Suprapubic skin (tissue), 4 donors: ENCODE measurements at regions not wholly inside any gene's neighbourhood (a gene's known extent, or its start where the extent isn't known, plus 50 kb on each side); places are given as distances from the start of the nearest gene placed in this dataset.

Experiments used
- EP300 ChIP-seq: sonication (generic); formaldehyde crosslinking; IDR thresholded peaks from one replicate; pipeline ENCODE4 v1.6.1; 2017; ENCODE audit warnings: antibody characterized with exemption
- POLR2AphosphoS5 ChIP-seq, 3 donors: sonication (generic); formaldehyde crosslinking; IDR thresholded peaks; one replicate each; pipeline ENCODE4 v1.6.1; 2017; ENCODE audit warnings: antibody characterized with exemption in 3 of 3
- TF ChIP-seq, protein P1 (sequence below), 2 donors: fragments of 200-600 bp in 1 of 2; fragments of 450-650 bp in 1 of 2; sonication (generic) in 1 of 2; IDR thresholded peaks; one replicate each; pipeline ENCODE4 v1.5.1; 2016 to 2019; ENCODE audit warnings: antibody characterized with exemption in 2 of 2, mild to moderate bottlenecking in 1 of 2, moderate library complexity in 1 of 2

DNA sequence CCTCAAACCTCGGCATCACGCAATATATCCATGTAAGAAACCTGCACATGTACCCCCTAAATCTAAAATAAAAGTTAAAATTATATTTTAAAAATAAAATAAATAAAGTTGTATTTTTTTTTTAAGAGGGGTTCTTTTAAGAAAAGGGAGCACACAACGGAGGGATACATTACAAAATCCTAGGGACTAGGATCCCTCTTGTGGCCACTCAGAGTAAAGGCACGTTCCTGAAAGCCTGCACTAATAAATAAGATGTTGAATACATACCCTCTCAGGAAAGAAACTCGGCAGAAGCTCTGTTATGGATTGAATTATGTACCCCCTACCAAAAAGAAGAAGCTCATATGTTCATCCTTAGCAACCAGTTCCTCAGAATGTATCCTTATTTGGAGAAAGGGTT is 50.9 kb upstream of the PRDX4 start:
- TF ChIP-seq POLR2AphosphoS5 (IDR thresholded peaks at IDR 0.05) = no peak
- TF ChIP-seq, protein P1, sequence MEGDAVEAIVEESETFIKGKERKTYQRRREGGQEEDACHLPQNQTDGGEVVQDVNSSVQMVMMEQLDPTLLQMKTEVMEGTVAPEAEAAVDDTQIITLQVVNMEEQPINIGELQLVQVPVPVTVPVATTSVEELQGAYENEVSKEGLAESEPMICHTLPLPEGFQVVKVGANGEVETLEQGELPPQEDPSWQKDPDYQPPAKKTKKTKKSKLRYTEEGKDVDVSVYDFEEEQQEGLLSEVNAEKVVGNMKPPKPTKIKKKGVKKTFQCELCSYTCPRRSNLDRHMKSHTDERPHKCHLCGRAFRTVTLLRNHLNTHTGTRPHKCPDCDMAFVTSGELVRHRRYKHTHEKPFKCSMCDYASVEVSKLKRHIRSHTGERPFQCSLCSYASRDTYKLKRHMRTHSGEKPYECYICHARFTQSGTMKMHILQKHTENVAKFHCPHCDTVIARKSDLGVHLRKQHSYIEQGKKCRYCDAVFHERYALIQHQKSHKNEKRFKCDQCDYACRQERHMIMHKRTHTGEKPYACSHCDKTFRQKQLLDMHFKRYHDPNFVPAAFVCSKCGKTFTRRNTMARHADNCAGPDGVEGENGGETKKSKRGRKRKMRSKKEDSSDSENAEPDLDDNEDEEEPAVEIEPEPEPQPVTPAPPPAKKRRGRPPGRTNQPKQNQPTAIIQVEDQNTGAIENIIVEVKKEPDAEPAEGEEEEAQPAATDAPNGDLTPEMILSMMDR (IDR thresholded peaks at IDR 0.05) = peak in 1 of 2 donors; percentile 38
- no peak for TF ChIP-seq EP300
